ENCODE measurements at regions not wholly inside any gene's neighbourhood (a gene's known extent, or its start where the extent isn't known, plus 50 kb on each side); places are given as distances from the start of the nearest gene placed in this dataset.

DNA sequence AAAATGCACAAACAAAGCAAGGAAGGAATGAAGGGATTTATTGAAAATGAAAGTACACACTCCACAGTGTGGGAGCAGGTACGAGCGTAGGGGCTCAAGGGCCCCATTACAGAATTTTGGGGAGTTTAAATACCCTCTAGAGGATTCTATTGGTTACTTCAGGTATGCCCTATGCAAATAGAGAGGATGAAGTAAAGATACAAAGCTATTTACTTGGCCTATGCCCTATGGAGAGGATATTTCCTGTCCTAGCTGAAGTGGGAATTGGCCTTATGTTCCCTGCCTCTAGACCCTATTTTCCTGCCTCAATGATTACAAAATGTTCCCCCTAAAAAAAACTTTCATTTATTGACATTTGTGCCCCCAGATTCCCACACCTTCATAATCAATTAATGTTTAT, 59.7 kb upstream of the ASIP start:
- TF ChIP-seq POLR2AphosphoS5 (IDR thresholded peaks at IDR 0.05; ENCODE audit: low read depth, low read length): no peak
- TF ChIP-seq, protein P1, sequence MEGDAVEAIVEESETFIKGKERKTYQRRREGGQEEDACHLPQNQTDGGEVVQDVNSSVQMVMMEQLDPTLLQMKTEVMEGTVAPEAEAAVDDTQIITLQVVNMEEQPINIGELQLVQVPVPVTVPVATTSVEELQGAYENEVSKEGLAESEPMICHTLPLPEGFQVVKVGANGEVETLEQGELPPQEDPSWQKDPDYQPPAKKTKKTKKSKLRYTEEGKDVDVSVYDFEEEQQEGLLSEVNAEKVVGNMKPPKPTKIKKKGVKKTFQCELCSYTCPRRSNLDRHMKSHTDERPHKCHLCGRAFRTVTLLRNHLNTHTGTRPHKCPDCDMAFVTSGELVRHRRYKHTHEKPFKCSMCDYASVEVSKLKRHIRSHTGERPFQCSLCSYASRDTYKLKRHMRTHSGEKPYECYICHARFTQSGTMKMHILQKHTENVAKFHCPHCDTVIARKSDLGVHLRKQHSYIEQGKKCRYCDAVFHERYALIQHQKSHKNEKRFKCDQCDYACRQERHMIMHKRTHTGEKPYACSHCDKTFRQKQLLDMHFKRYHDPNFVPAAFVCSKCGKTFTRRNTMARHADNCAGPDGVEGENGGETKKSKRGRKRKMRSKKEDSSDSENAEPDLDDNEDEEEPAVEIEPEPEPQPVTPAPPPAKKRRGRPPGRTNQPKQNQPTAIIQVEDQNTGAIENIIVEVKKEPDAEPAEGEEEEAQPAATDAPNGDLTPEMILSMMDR (IDR thresholded peaks at IDR 0.05): no peak
- TF ChIP-seq, protein P2, sequence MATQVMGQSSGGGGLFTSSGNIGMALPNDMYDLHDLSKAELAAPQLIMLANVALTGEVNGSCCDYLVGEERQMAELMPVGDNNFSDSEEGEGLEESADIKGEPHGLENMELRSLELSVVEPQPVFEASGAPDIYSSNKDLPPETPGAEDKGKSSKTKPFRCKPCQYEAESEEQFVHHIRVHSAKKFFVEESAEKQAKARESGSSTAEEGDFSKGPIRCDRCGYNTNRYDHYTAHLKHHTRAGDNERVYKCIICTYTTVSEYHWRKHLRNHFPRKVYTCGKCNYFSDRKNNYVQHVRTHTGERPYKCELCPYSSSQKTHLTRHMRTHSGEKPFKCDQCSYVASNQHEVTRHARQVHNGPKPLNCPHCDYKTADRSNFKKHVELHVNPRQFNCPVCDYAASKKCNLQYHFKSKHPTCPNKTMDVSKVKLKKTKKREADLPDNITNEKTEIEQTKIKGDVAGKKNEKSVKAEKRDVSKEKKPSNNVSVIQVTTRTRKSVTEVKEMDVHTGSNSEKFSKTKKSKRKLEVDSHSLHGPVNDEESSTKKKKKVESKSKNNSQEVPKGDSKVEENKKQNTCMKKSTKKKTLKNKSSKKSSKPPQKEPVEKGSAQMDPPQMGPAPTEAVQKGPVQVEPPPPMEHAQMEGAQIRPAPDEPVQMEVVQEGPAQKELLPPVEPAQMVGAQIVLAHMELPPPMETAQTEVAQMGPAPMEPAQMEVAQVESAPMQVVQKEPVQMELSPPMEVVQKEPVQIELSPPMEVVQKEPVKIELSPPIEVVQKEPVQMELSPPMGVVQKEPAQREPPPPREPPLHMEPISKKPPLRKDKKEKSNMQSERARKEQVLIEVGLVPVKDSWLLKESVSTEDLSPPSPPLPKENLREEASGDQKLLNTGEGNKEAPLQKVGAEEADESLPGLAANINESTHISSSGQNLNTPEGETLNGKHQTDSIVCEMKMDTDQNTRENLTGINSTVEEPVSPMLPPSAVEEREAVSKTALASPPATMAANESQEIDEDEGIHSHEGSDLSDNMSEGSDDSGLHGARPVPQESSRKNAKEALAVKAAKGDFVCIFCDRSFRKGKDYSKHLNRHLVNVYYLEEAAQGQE (IDR thresholded peaks at IDR 0.05; ENCODE audit: insufficient read depth in 1 of 2, low read depth in 2 of 2, low read length in 1 of 2): no peak
